ENCODE measurements at regions not wholly inside any gene's neighbourhood (a gene's known extent, or its start where the extent isn't known, plus 50 kb on each side); places are given as distances from the start of the nearest gene placed in this dataset.

GRCh38 chr11:45089676-45090499, 56.6 kb upstream of the PRDM11 start:
- no peak for DNase-seq (ENCODE audit: low read depth in 1 of 2, low spot score in 1 of 2)

DNA sequence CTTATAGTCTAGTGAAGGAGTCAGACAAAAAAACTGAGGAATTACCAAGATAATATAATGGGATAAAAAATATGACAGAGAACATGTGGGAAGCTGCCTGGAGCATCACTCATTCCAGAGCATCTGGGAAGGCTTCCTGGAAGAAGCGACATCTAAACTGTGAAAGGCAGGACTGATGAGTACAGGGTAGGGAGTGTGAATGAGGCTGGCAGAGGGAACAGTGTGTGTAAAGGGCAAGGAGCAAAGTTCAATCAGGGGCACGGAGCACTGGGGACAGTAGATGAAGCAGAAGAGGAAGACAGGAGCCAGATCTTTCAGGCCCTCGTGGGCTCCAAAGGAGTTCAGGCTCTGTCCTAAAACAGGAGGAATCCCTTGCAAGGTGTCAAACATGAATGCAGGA, 55.8 kb upstream of the PRDM11 start:
- no peak for DNase-seq (ENCODE audit: low read depth in 1 of 2, low spot score in 1 of 2)

- no peak for DNase-seq (ENCODE audit: low read depth in 1 of 2, low spot score in 1 of 2)
These were observed 54.7 kb upstream of the PRDM11 start for GRCh38 chr11:45091563-45092403.

DNA sequence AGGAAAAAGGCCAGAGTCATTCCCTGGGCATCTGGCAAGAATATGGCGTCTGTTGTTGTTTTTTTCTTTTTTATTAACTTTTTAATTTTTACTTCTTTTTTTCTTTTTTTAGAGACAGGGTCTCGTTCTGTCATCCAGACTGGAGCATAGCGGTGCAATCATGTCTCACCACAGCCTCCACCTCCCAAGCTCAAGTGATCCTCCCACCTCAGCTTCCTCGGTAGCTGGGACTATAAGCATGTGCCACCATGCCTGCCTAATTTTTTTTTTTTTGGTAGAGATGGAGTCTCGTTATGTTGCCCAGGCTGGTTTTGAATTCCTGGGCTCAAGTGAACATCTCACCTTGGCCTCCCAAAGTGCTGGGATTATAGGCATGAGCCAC, 54.0 kb upstream of the PRDM11 start:
- DNase-seq (ENCODE audit: low read depth in 1 of 2, low spot score in 1 of 2), result no peak

DNA sequence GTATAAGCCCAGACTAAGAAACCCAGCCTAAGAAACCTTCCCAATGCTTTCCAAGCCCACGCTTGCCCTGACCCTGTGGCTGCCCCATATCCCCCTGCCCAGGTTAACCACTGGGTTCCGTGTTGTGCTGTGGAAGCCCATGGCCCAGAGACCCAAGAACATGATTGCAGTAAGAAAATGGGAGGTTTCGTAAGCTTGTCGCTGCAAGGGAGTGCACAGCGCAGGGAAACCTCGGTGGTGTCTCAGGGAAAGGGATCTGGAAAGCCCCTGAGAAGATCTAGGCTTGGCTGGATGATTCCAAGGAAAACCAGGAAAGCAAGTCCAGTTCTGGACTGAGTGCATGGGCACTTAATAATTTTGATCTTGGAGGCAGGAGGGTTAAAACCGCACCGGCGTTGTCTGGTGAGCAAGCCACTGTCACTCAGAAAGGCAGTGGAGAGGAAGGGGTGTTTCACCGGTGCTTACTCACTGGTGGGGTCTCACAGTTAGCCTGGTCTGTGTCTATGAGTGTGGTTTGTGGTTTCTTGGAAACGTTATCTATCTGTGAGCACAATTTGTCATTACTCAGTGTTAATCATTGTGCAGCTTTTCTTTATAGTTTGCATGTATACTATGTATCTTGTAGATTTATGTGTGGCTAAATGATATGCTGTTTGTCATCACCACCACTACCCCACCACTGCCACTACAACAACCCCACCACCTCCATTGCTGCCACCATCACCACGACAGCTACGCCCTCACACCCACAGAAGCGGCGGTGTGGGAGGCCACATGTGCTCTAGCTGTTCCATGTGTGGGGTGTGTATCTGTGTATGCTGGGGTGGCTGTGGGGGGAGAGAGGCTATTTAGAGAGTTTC, 53.3 kb upstream of the PRDM11 start:
- DNase-seq (ENCODE audit: low read depth in 1 of 2, low spot score in 1 of 2), result no peak

- no peak for DNase-seq (ENCODE audit: low read depth in 1 of 2, low spot score in 1 of 2)
These were observed 52.5 kb upstream of the PRDM11 start for GRCh38 chr11:45093761-45094455.

DNA sequence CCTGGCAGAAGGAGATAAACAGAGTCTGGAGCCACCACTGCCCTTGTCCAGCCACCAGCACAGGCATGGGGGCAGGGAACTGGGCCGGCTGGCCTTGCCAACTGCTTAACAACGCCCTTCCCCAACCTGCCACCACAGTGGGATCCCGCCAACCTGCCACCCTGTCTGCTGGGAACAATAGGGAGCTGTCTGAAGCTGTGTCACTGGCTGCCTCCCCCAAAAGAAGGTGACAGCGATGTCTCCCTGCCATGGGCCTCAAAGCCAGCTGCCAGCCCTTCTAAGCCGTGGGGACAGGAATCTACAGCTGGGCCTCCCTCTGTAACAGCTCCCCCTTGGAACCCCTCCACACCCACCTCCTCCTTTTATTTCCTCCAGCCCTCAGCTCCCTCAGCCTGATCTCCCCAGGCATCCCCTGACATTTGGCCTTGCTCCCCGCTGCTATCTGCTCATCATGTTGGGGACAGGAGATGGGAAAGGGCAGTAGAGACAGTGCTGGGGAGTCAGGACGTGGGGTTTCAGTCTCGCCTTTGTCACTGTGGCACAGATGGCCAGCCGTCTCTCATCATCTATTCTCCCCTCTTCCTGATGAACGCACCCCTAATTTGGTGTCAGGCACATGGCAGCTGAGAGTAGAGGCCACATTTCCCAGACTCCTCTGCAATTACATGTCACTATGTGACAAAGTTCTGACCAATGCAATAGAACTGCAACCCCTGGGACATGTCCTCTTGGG, 51.3 kb upstream of the PRDM11 start:
- DNase-seq (ENCODE audit: low read depth in 1 of 2, low spot score in 1 of 2), result no peak

GRCh38 chr11:45095691-45096010, 50.8 kb upstream of the PRDM11 start:
- DNase-seq (ENCODE audit: low read depth in 1 of 2, low spot score in 1 of 2), result no peak

- no peak for DNase-seq (ENCODE audit: low read depth in 1 of 2, low spot score in 1 of 2)
These were observed 49.8 kb upstream of the PRDM11 start for GRCh38 chr11:45096636-45097035.

Data from activated T-helper 1 cell treated with anti-CD3 and anti-CD28 coated beads, Interleukin-2, amount 50 U/mL, for 16 hours (primary cell).